Adipocyte (in vitro differentiated cells): ENCODE measurements at regions not wholly inside any gene's neighbourhood (a gene's known extent, or its start where the extent isn't known, plus 50 kb on each side); places are given as distances from the start of the nearest gene placed in this dataset.
"Not testable (repeated sequence)": the region's sequence is repeated elsewhere in the genome, so short reads cannot be mapped to it uniquely, and the experiment has no call there.

ENCODE experiments used
- DNase-seq: peaks from one replicate; pipeline ENCODE4 v3.0.0-alpha.2; 2015; ENCODE audit warnings: low read depth
- H3K27me3 ChIP-seq: replicated peaks from 2 replicates; pipeline ENCODE4 v1.7.0; 2013; ENCODE audit warnings: mild to moderate bottlenecking, low read length, moderate library complexity; ENCODE audit not compliant: control insufficient read depth, insufficient read depth
- H3K36me3 ChIP-seq: 2 replicates; pipeline ENCODE4 v1.7.0; 2013; ENCODE audit warnings: low read length, mild to moderate bottlenecking, moderate library complexity; ENCODE audit not compliant: control insufficient read depth, insufficient read depth, severe bottlenecking
- H3K4me1 ChIP-seq: 2 replicates; pipeline ENCODE4 v1.7.0; 2013; ENCODE audit warnings: mild to moderate bottlenecking, low read length, moderate library complexity; ENCODE audit not compliant: control insufficient read depth, insufficient read depth
- H3K4me3 ChIP-seq: 2 replicates; pipeline ENCODE4 v1.7.0; 2013; ENCODE audit warnings: mild to moderate bottlenecking, low read length, moderate library complexity
- H3K9ac ChIP-seq: 2 replicates; pipeline ENCODE4 v1.7.0; 2013; ENCODE audit warnings: mild to moderate bottlenecking, low read length, moderate library complexity
- H3K9me3 ChIP-seq: 2 replicates; pipeline ENCODE4 v1.7.0; 2013; ENCODE audit warnings: mild to moderate bottlenecking, low read length, moderate library complexity; ENCODE audit not compliant: control insufficient read depth

- Histone ChIP-seq H3K27me3 (no peaks in the 10 kb centered on the region), H3K9ac (no peak overlapping the region), H3K4me3 (no peak overlapping the region), H3K4me1 (peaks cover 28% of the 10 kb centered on the region), H3K36me3 (no peaks in the 10 kb centered on the region), H3K9me3 (peaks cover 22% of the 10 kb centered on the region)
- no peak for DNase-seq
These were observed 106.9 kb upstream of the FAM3C start for GRCh38 chr7:121503039-121503438.

GRCh38 chr7:121501566-121501965, 105.5 kb upstream of the FAM3C start:
- no peak for DNase-seq
- Histone ChIP-seq H3K4me1 (peaks cover 28% of the 10 kb centered on the region), H3K4me3 (no peak overlapping the region), H3K9ac (no peak overlapping the region), H3K27me3 (no peaks in the 10 kb centered on the region), H3K9me3 (peaks cover 16% of the 10 kb centered on the region), H3K36me3 (no peaks in the 10 kb centered on the region)

GRCh38 chr7:121500360-121501058, 104.4 kb upstream of the FAM3C start:
- peaks cover 6% of the 10 kb centered on the region for H3K9me3 ChIP-seq
- DNase-seq = no peak
- H3K27me3 ChIP-seq = no peaks in the 10 kb centered on the region
- H3K4me1 ChIP-seq = peaks cover 28% of the 10 kb centered on the region
- H3K4me3 ChIP-seq = no peak overlapping the region
- H3K36me3 ChIP-seq = no peaks in the 10 kb centered on the region
- H3K9ac ChIP-seq = no peak overlapping the region

GRCh38 chr7:121499624-121500023, 103.5 kb upstream of the FAM3C start:
- Histone ChIP-seq H3K4me3 (no peak overlapping the region), H3K36me3 (no peaks in the 10 kb centered on the region), H3K4me1 (peaks cover 21% of the 10 kb centered on the region), H3K27me3 (no peaks in the 10 kb centered on the region), H3K9me3 (no peaks in the 10 kb centered on the region), H3K9ac (no peak overlapping the region)
- DNase-seq = no peak

- no peak overlapping the region for H3K9ac ChIP-seq
- no peaks in the 10 kb centered on the region for H3K27me3 ChIP-seq
- peaks cover 14% of the 10 kb centered on the region for H3K4me1 ChIP-seq
- no peak overlapping the region for H3K4me3 ChIP-seq
- H3K36me3 ChIP-seq = no peaks in the 10 kb centered on the region
- DNase-seq = no peak
- no peaks in the 10 kb centered on the region for H3K9me3 ChIP-seq
These were observed 102.7 kb upstream of the FAM3C start for GRCh38 chr7:121498816-121499215.

GRCh38 chr7:121497545-121497944, 101.4 kb upstream of the FAM3C start:
- not testable (repeated sequence) for H3K4me3 ChIP-seq, H3K9ac ChIP-seq, DNase-seq, H3K36me3 ChIP-seq, H3K27me3 ChIP-seq, H3K9me3 ChIP-seq
- H3K4me1 ChIP-seq = peaks cover 10% of the 10 kb centered on the region

GRCh38 chr7:121494516-121494915, 98.4 kb upstream of the FAM3C start:
- Histone ChIP-seq H3K36me3 (no peaks in the 10 kb centered on the region), H3K9me3 (no peaks in the 10 kb centered on the region), H3K4me3 (no peak overlapping the region), H3K4me1 (no peaks in the 10 kb centered on the region), H3K27me3 (no peaks in the 10 kb centered on the region), H3K9ac (no peak overlapping the region)
- peak; percentile 45 for DNase-seq

GRCh38 chr7:121493553-121493952, 97.4 kb upstream of the FAM3C start:
- H3K36me3 ChIP-seq = no peaks in the 10 kb centered on the region
- H3K9ac ChIP-seq = no peak overlapping the region
- no peaks in the 10 kb centered on the region for H3K4me1 ChIP-seq
- no peaks in the 10 kb centered on the region for H3K9me3 ChIP-seq
- no peak overlapping the region for H3K4me3 ChIP-seq
- no peak for DNase-seq
- H3K27me3 ChIP-seq = no peaks in the 10 kb centered on the region

- Histone ChIP-seq H3K4me3 (no peak overlapping the region), H3K4me1 (peaks cover 6% of the 10 kb centered on the region), H3K27me3 (no peaks in the 10 kb centered on the region), H3K36me3 (no peaks in the 10 kb centered on the region), H3K9ac (no peak overlapping the region), H3K9me3 (no peaks in the 10 kb centered on the region)
- DNase-seq = no peak
These were observed 94.2 kb upstream of the FAM3C start for GRCh38 chr7:121490309-121490708.

- no peak overlapping the region for H3K4me3 ChIP-seq
- H3K36me3 ChIP-seq = no peaks in the 10 kb centered on the region
- no peaks in the 10 kb centered on the region for H3K9me3 ChIP-seq
- H3K4me1 ChIP-seq = peaks cover 9% of the 10 kb centered on the region
- no peak overlapping the region for H3K9ac ChIP-seq
- DNase-seq = no peak
- no peaks in the 10 kb centered on the region for H3K27me3 ChIP-seq
These were observed 93.3 kb upstream of the FAM3C start for GRCh38 chr7:121489440-121489839.

GRCh38 chr7:121488111-121488650, 92.1 kb upstream of the FAM3C start:
- Histone ChIP-seq H3K9ac (no peak overlapping the region), H3K9me3 (no peaks in the 10 kb centered on the region), H3K27me3 (no peaks in the 10 kb centered on the region), H3K4me1 (peaks cover 9% of the 10 kb centered on the region), H3K4me3 (no peak overlapping the region), H3K36me3 (no peaks in the 10 kb centered on the region)
- DNase-seq = no peak

GRCh38 chr7:121486590-121486989, 90.5 kb upstream of the FAM3C start:
- Histone ChIP-seq H3K9me3 (no peaks in the 10 kb centered on the region), H3K9ac (no peak overlapping the region), H3K36me3 (no peaks in the 10 kb centered on the region), H3K27me3 (no peaks in the 10 kb centered on the region), H3K4me3 (no peak overlapping the region), H3K4me1 (peaks cover 9% of the 10 kb centered on the region)
- peak; percentile 9 for DNase-seq
